H1 (cell line): ENCODE measurements at regions not wholly inside any gene's neighbourhood (a gene's known extent, or its start where the extent isn't known, plus 50 kb on each side); places are given as distances from the start of the nearest gene placed in this dataset.
A peak's percentile ranks its signal among the peaks of the same experiment; 100 is the strongest.

Experiments used
- CTCF ChIA-PET: fragments of 300-600 bp; sonication (Branson Sonifier 250); formaldehyde crosslinking; loops from one replicate; lab custom pipeline; 2021; ENCODE audit not compliant: partially characterized antibody; lab: Charles Lee
- POLR2A ChIA-PET: fragments of 300-600 bp; sonication (Branson Sonifier 250); formaldehyde crosslinking; loops from one replicate; lab custom pipeline; 2021; ENCODE audit warnings: inconsistent platforms; ENCODE audit not compliant: partially characterized antibody; lab: Charles Lee
- DNase-seq, 2 experiments: peaks; one replicate each; pipeline versions ENCODE4 v3.0.0 to v3.0.0-alpha.2; 2010 to 2022; ENCODE audit warnings: low spot score in 2 of 2, low read depth in 1 of 2, mixed read lengths in 1 of 2
- FAIRE-seq: peaks from 2 replicates; lab custom pipeline; 2011; peaks lifted over from hg19 to GRCh38; lab: Jason Lieb, UNC
- H2AFZ ChIP-seq: 2 replicates; pipeline ENCODE4 v1.8.1; 2012; ENCODE audit warnings: low read length, inconsistent platforms
- H2AK5ac ChIP-seq: 2 replicates; pipeline ENCODE4 v1.6.1; 2013; ENCODE audit warnings: low read depth, low read length
- H2BK120ac ChIP-seq: replicated peaks from 2 replicates; pipeline ENCODE3; 2013; ENCODE audit warnings: low read depth, low read length, inconsistent platforms
- H2BK12ac ChIP-seq: 2 replicates; pipeline ENCODE4 v1.6.1; 2013; ENCODE audit warnings: low read depth, low read length
- H2BK15ac ChIP-seq: 2 replicates; pipeline ENCODE4 v1.6.1; 2013; ENCODE audit warnings: low read length
- H2BK20ac ChIP-seq: 2 replicates; pipeline ENCODE4 v1.6.1; 2013; ENCODE audit warnings: low read length
- H2BK5ac ChIP-seq: 2 replicates; pipeline ENCODE4 v1.6.1; 2013; ENCODE audit warnings: low read depth, low read length
- H3K14ac ChIP-seq: 2 replicates; pipeline ENCODE4 v1.6.1; 2013; ENCODE audit warnings: inconsistent platforms; ENCODE audit not compliant: insufficient read length
- H3K18ac ChIP-seq: 2 replicates; pipeline ENCODE4 v1.6.1; 2013; ENCODE audit warnings: low read length; ENCODE audit errors: extremely low read depth
- H3K23ac ChIP-seq: 2 replicates; pipeline ENCODE4 v1.6.1; 2013; ENCODE audit warnings: inconsistent platforms; ENCODE audit not compliant: insufficient read length
- H3K23me2 ChIP-seq: 2 replicates; pipeline ENCODE4 v1.6.1; 2013; ENCODE audit warnings: low read depth, low read length
- H3K27ac ChIP-seq: 2 replicates; pipeline ENCODE4 v1.6.1; 2011; ENCODE audit warnings: low read depth, low read length, inconsistent platforms
- H3K27me3 ChIP-seq, 4 experiments: replicated peaks in 1 of 4; 1 replicate in 1 of 4; 2 replicates in 3 of 4; pipeline versions ENCODE4 v1.6.1 to v1.8.1; 2011 to 2013; ENCODE audit warnings: low read length in 3 of 4, mild to moderate bottlenecking in 3 of 4, inconsistent platforms in 2 of 4, mixed read lengths in 2 of 4, moderate library complexity in 1 of 4; ENCODE audit not compliant: control insufficient read depth in 3 of 4, insufficient read depth in 3 of 4; ENCODE audit errors: extremely low read depth in 1 of 4
- H3K36me3 ChIP-seq, 4 experiments: 2 replicates each; pipeline versions ENCODE4 v1.6.1 to v1.8.1; 2011 to 2013; ENCODE audit warnings: mild to moderate bottlenecking in 4 of 4, low read length in 3 of 4, moderate library complexity in 2 of 4, control low read depth in 1 of 4, inconsistent platforms in 1 of 4; ENCODE audit not compliant: insufficient read depth in 4 of 4, control insufficient read depth in 2 of 4
- H3K4ac ChIP-seq: replicated peaks from 2 replicates; pipeline ENCODE3; 2013; ENCODE audit warnings: low read length, low read depth, mixed read lengths, inconsistent platforms; ENCODE audit not compliant: insufficient read length
- H3K4me1 ChIP-seq, 4 experiments: replicated peaks in 1 of 4; 1 replicate in 1 of 4; 2 replicates in 3 of 4; pipeline versions ENCODE4 v1.6.1 to v1.8.1; 2011 to 2013; ENCODE audit warnings: low read length in 3 of 4, inconsistent platforms in 2 of 4, mixed read lengths in 1 of 4; ENCODE audit not compliant: insufficient read depth in 4 of 4, control insufficient read depth in 3 of 4
- H3K4me2 ChIP-seq, 2 experiments: 2 replicates each; pipeline versions ENCODE4 v1.6.1 to v1.8.1; 2011 to 2013; ENCODE audit warnings: low read depth in 2 of 2, low read length in 2 of 2, control low read depth in 1 of 2, inconsistent platforms in 1 of 2, mild to moderate bottlenecking in 1 of 2; ENCODE audit not compliant: insufficient read depth in 1 of 2
- H3K4me3 ChIP-seq, 4 experiments: fragments of 200-600, 300-600 bp in 1 of 4; sonication (generic), shearing (Covaris generic), sonication (Bioruptor Twin) in 1 of 4; 2 replicates each; pipeline versions ENCODE4 v1.5.1 to v1.8.1; 2011 to 2016; ENCODE audit warnings: low read length in 4 of 4, low read depth in 3 of 4, control low read depth in 2 of 4, inconsistent platforms in 2 of 4, mild to moderate bottlenecking in 2 of 4, mixed read lengths in 1 of 4, moderate library complexity in 1 of 4; ENCODE audit not compliant: insufficient read depth in 2 of 4; ENCODE audit errors: extremely low read depth in 1 of 4
- H3K56ac ChIP-seq: replicated peaks from 2 replicates; pipeline ENCODE3; 2013; ENCODE audit warnings: low read depth, mild to moderate bottlenecking, mixed read lengths, low read length, inconsistent platforms; ENCODE audit not compliant: insufficient read length
- H3K79me1 ChIP-seq: 2 replicates; pipeline ENCODE4 v1.6.1; 2013; ENCODE audit warnings: low read depth, low read length, control low read depth
- H3K79me2 ChIP-seq, 2 experiments: 2 replicates each; pipeline versions ENCODE4 v1.6.1 to v1.8.1; 2012 to 2013; ENCODE audit warnings: low read length in 2 of 2, mild to moderate bottlenecking in 2 of 2, inconsistent platforms in 1 of 2; ENCODE audit not compliant: insufficient read depth in 2 of 2, control insufficient read depth in 1 of 2
- H3K9ac ChIP-seq, 4 experiments: replicated peaks in 1 of 4; 1 replicate in 1 of 4; 2 replicates in 3 of 4; pipeline versions ENCODE4 v1.6.1 to v1.8.1; 2011 to 2013; ENCODE audit warnings: low read depth in 3 of 4, low read length in 3 of 4, control low read depth in 2 of 4, mild to moderate bottlenecking in 2 of 4, moderate library complexity in 2 of 4, inconsistent platforms in 1 of 4; ENCODE audit errors: extremely low read depth in 1 of 4
- H3K9me3 ChIP-seq, 2 experiments: 2 replicates each; pipeline versions ENCODE4 v1.6.1 to v1.8.1; 2012 to 2013; ENCODE audit warnings: mild to moderate bottlenecking in 2 of 2, moderate library complexity in 2 of 2, control low read depth in 1 of 2, inconsistent platforms in 1 of 2, low read depth in 1 of 2, low read length in 1 of 2, mixed read lengths in 1 of 2; ENCODE audit not compliant: insufficient read depth in 2 of 2
- H4K20me1 ChIP-seq, 2 experiments: replicated peaks in 1 of 2; 2 replicates each; pipeline versions ENCODE3 to v1.8.1; 2011 to 2013; ENCODE audit warnings: inconsistent platforms in 2 of 2, low read length in 2 of 2, mild to moderate bottlenecking in 1 of 2; ENCODE audit not compliant: insufficient read depth in 2 of 2, control insufficient read depth in 1 of 2
- H4K5ac ChIP-seq: 2 replicates; pipeline ENCODE4 v1.6.1; 2013; ENCODE audit warnings: low read length, low read depth, mixed read lengths, inconsistent platforms; ENCODE audit not compliant: insufficient read length
- H4K8ac ChIP-seq: 2 replicates; pipeline ENCODE4 v1.8.0; 2013; ENCODE audit warnings: mild to moderate bottlenecking, moderate library complexity, low read length, inconsistent platforms; ENCODE audit not compliant: insufficient read depth; ENCODE audit errors: extremely low read depth
- H4K91ac ChIP-seq: replicated peaks from 2 replicates; pipeline ENCODE3; 2013; ENCODE audit warnings: low read length, mixed read lengths, inconsistent platforms; ENCODE audit not compliant: insufficient read length
- CBX8 ChIP-seq: fragments of 300-800, 300-1000 bp; sonication (generic); IDR thresholded peaks from 2 replicates; pipeline ENCODE4 v1.7.1; 2016; ENCODE audit warnings: low read depth, low read length, borderline replicate concordance
- CHD2 ChIP-seq: IDR thresholded peaks from 2 replicates; pipeline ENCODE4 v1.6.1; 2012; ENCODE audit warnings: low read length, improper control_type of control experiment
- KDM5A ChIP-seq: fragments of 200-600 bp; IDR thresholded peaks from 2 replicates; pipeline ENCODE4 v1.7.1; 2012; ENCODE audit warnings: mild to moderate bottlenecking, low read length, inconsistent platforms, mixed read lengths
- WGBS, 2 experiments: shearing (Covaris generic) in 1 of 2; methylation state at CpG; one replicate each; pipeline versions ENCODE4 v1.1.6 to v1.1.7; 2013 to 2015; ENCODE audit warnings: low lambda C conversion rate in 2 of 2, mixed read lengths in 2 of 2, inconsistent platforms in 1 of 2, low coverage in 1 of 2, missing lambda C conversion rate in 1 of 2; ENCODE audit not compliant: insufficient replicate concordance in 2 of 2, insufficient coverage in 1 of 2, insufficient read length in 1 of 2; ENCODE audit errors: extremely low coverage in 1 of 2, missing lambda C conversion rate in 1 of 2; 5-methylcytosine and 5-hydroxymethylcytosine counted together

DNA sequence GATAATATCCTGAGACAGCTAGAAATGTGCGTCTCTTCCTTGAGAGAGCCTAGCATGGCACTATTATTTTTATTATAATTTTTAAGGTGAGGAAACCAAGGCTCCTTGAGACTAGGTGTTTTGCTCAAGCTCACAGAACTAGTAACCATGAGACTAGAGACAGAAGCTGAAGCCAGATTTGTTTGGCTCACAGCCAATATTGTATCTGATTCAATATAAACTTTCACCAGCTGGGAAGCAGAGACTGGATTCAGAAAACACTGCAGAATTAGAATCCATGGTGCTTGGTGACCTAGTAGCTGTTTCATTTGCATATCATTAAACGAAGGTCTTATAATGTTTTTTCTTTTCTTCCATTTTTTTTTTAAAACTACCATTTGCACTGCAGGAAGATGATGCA, 64.4 kb downstream of the DNAJB9 start:
- Histone ChIP-seq H3K56ac (peak overlapping the region; percentile 11), H3K23ac (no peak overlapping the region), H3K27me3 (peaks cover 0 to 1% (median 0%) of the 10 kb centered on the region in 4 experiments; a peak in 1 of 7 replicates), H3K18ac (no peak overlapping the region), H3K79me2 (no peaks in the 10 kb centered on the region), H4K91ac (no peak overlapping the region)
- DNase-seq = no peak
- CTCF ChIA-PET = interaction anchor here (1.1 kb wide), 1 partner anchor 12 kb away, joined by 4 read pairs; no protein-coding TSS in a partner anchor
- no peak for TF ChIP-seq KDM5A
- no peak for TF ChIP-seq CBX8
- TF ChIP-seq CHD2 = no peak
- TF ChIP-seq, all 59 proteins: peak for 0
- Histone ChIP-seq H2BK20ac (no peak overlapping the region), H3K4me1 (peaks cover 0 to 4% (median 0%) of the 10 kb centered on the region in 4 experiments; a peak in 1 of 7 replicates), H3K79me1 (no peaks in the 10 kb centered on the region), H4K5ac (no peak overlapping the region), H2BK120ac (no peak overlapping the region), H3K9me3 (no peaks in the 10 kb centered on the region), H4K8ac (no peak overlapping the region), H3K4me3 (no peak overlapping the region), H3K23me2 (no peaks in the 10 kb centered on the region), H2BK5ac (no peak overlapping the region), H2AFZ (no peak overlapping the region), H3K14ac (no peak overlapping the region), H3K4me2 (no peak overlapping the region), H3K4ac (no peak overlapping the region), H3K36me3 (no peaks in the 10 kb centered on the region), H2BK15ac (no peak overlapping the region), H3K27ac (no peak overlapping the region), H2BK12ac (no peak overlapping the region), H2AK5ac (no peak overlapping the region), H4K20me1 (no peaks in the 10 kb centered on the region), H3K9ac (no peak overlapping the region)
- POLR2A ChIA-PET = no interaction called here
- 94% methylated on average over 2 of the region's 2 CpGs; no CpG with 5 or more reads in 1 of the 2 experiments for WGBS, 2 experiments
- FAIRE-seq = no peak
